Effector memory CD4-positive, alpha-beta T cell (primary cell): ENCODE measurements at regions not wholly inside any gene's neighbourhood (a gene's known extent, or its start where the extent isn't known, plus 50 kb on each side); places are given as distances from the start of the nearest gene placed in this dataset.

Experiments used
- DNase-seq, 3 donors: peaks; one replicate each; pipeline ENCODE4 v3.0.0-alpha.2; 2020
- H3K27ac ChIP-seq: 2 replicates; pipeline ENCODE4 v1.7.0; 2013; ENCODE audit warnings: mild to moderate bottlenecking, low read length, moderate library complexity; ENCODE audit not compliant: insufficient read depth, poor library complexity, severe bottlenecking
- H3K27me3 ChIP-seq: replicated peaks from 2 replicates; pipeline ENCODE4 v1.7.0; 2013; ENCODE audit warnings: mild to moderate bottlenecking, low read length; ENCODE audit not compliant: insufficient read depth, control insufficient read depth, poor library complexity, severe bottlenecking
- H3K36me3 ChIP-seq: 2 replicates; pipeline ENCODE4 v1.7.0; 2013; ENCODE audit warnings: mild to moderate bottlenecking, low read length, moderate library complexity; ENCODE audit not compliant: control insufficient read depth, insufficient read depth
- H3K4me1 ChIP-seq: 2 replicates; pipeline ENCODE4 v1.7.0; 2013; ENCODE audit warnings: low read length, mild to moderate bottlenecking; ENCODE audit not compliant: control insufficient read depth, insufficient read depth, poor library complexity, severe bottlenecking
- H3K4me3 ChIP-seq: 2 replicates; pipeline ENCODE4 v1.7.0; 2013; ENCODE audit warnings: low read length, low read depth, mild to moderate bottlenecking; ENCODE audit not compliant: insufficient read depth, poor library complexity, severe bottlenecking
- H3K9me3 ChIP-seq: 2 replicates; pipeline ENCODE4 v1.7.0; 2013; ENCODE audit warnings: mild to moderate bottlenecking, low read length, moderate library complexity; ENCODE audit not compliant: control insufficient read depth

- H3K4me3 ChIP-seq, result no peak overlapping the region
- H3K27me3 ChIP-seq, result no peaks in the 10 kb centered on the region
- DNase-seq, result no peak
- no peaks in the 10 kb centered on the region for H3K9me3 ChIP-seq
- no peaks in the 10 kb centered on the region for H3K4me1 ChIP-seq
- H3K27ac ChIP-seq, result no peak overlapping the region
- no peaks in the 10 kb centered on the region for H3K36me3 ChIP-seq
Observed at GRCh38 chr6:23566418-23566817, 559.6 kb upstream of the NRSN1 start.

GRCh38 chr6:23568292-23568691 lies 557.7 kb upstream of the NRSN1 start:
- Histone ChIP-seq H3K4me1 (no peaks in the 10 kb centered on the region), H3K4me3 (no peak overlapping the region), H3K27ac (no peak overlapping the region), H3K27me3 (no peaks in the 10 kb centered on the region), H3K9me3 (no peaks in the 10 kb centered on the region), H3K36me3 (no peaks in the 10 kb centered on the region)
- DNase-seq, result no peak

GRCh38 chr6:23584134-23584763 lies 541.8 kb upstream of the NRSN1 start:
- H3K4me3 ChIP-seq, result no peak overlapping the region
- H3K27ac ChIP-seq, result no peak overlapping the region
- no peaks in the 10 kb centered on the region for H3K4me1 ChIP-seq
- no peak for DNase-seq
- no peaks in the 10 kb centered on the region for H3K9me3 ChIP-seq
- no peaks in the 10 kb centered on the region for H3K36me3 ChIP-seq
- no peaks in the 10 kb centered on the region for H3K27me3 ChIP-seq

GRCh38 chr6:23587582-23587981 lies 538.4 kb upstream of the NRSN1 start:
- DNase-seq, result no peak

GRCh38 chr6:23589811-23590210 lies 536.2 kb upstream of the NRSN1 start:
- Histone ChIP-seq H3K9me3 (no peaks in the 10 kb centered on the region), H3K4me3 (no peak overlapping the region), H3K27me3 (no peaks in the 10 kb centered on the region), H3K4me1 (no peaks in the 10 kb centered on the region), H3K36me3 (no peaks in the 10 kb centered on the region), H3K27ac (no peak overlapping the region)
- no peak for DNase-seq

More at GRCh38 chr6:23587582-23587981, 538.4 kb upstream of the NRSN1 start:
- Histone ChIP-seq H3K4me3 (no peak overlapping the region), H3K36me3 (no peaks in the 10 kb centered on the region), H3K4me1 (no peaks in the 10 kb centered on the region), H3K9me3 (no peaks in the 10 kb centered on the region), H3K27ac (no peak overlapping the region), H3K27me3 (no peaks in the 10 kb centered on the region)

- no peak for DNase-seq
- no peak overlapping the region for H3K27ac ChIP-seq
- H3K4me3 ChIP-seq, result no peak overlapping the region
- no peaks in the 10 kb centered on the region for H3K9me3 ChIP-seq
- no peaks in the 10 kb centered on the region for H3K4me1 ChIP-seq
- H3K36me3 ChIP-seq, result no peaks in the 10 kb centered on the region
- no peaks in the 10 kb centered on the region for H3K27me3 ChIP-seq
Observed at GRCh38 chr6:23590498-23591126, 535.4 kb upstream of the NRSN1 start.

- no peak overlapping the region for H3K4me3 ChIP-seq
- no peak overlapping the region for H3K27ac ChIP-seq
- H3K27me3 ChIP-seq, result no peaks in the 10 kb centered on the region
- no peaks in the 10 kb centered on the region for H3K36me3 ChIP-seq
- H3K4me1 ChIP-seq, result no peaks in the 10 kb centered on the region
- DNase-seq, result no peak
- H3K9me3 ChIP-seq, result no peaks in the 10 kb centered on the region
Observed at GRCh38 chr6:23591761-23592160, 534.3 kb upstream of the NRSN1 start.

GRCh38 chr6:23600118-23600517 lies 525.9 kb upstream of the NRSN1 start:
- H3K4me3 ChIP-seq, result no peak overlapping the region
- H3K27ac ChIP-seq, result no peak overlapping the region
- DNase-seq, result no peak

GRCh38 chr6:23601811-23602345 lies 524.1 kb upstream of the NRSN1 start:
- Histone ChIP-seq H3K9me3 (no peaks in the 10 kb centered on the region), H3K4me1 (no peaks in the 10 kb centered on the region), H3K36me3 (no peaks in the 10 kb centered on the region), H3K27ac (no peak overlapping the region), H3K4me3 (no peak overlapping the region), H3K27me3 (no peaks in the 10 kb centered on the region)
- DNase-seq, result no peak

More at GRCh38 chr6:23600118-23600517, 525.9 kb upstream of the NRSN1 start:
- H3K4me1 ChIP-seq, result no peaks in the 10 kb centered on the region
- no peaks in the 10 kb centered on the region for H3K27me3 ChIP-seq
- no peaks in the 10 kb centered on the region for H3K9me3 ChIP-seq
- H3K36me3 ChIP-seq, result no peaks in the 10 kb centered on the region

- DNase-seq, result no peak
- Histone ChIP-seq H3K27ac (no peak overlapping the region), H3K9me3 (no peaks in the 10 kb centered on the region), H3K4me3 (no peak overlapping the region), H3K36me3 (no peaks in the 10 kb centered on the region), H3K4me1 (no peaks in the 10 kb centered on the region), H3K27me3 (no peaks in the 10 kb centered on the region)
Observed at GRCh38 chr6:23608931-23609435, 517.0 kb upstream of the NRSN1 start.
